Forelimb muscle (tissue), 1 donor: ENCODE measurements at regions not wholly inside any gene's neighbourhood (a gene's known extent, or its start where the extent isn't known, plus 50 kb on each side); places are given as distances from the start of the nearest gene placed in this dataset.

ENCODE experiments used
- DNase-seq: peaks from one replicate; pipeline ENCODE4 v3.0.0-alpha.2; 2013; ENCODE audit warnings: low read depth

GRCh38 chr16:64654178-64654577 is 467.7 kb downstream of the CDH11 start:
- no peak for DNase-seq

GRCh38 chr16:64648282-64648681 is 473.6 kb downstream of the CDH11 start:
- no peak for DNase-seq

- DNase-seq, result no peak
Measured at GRCh38 chr16:64641343-64641742, 480.5 kb downstream of the CDH11 start.

DNA sequence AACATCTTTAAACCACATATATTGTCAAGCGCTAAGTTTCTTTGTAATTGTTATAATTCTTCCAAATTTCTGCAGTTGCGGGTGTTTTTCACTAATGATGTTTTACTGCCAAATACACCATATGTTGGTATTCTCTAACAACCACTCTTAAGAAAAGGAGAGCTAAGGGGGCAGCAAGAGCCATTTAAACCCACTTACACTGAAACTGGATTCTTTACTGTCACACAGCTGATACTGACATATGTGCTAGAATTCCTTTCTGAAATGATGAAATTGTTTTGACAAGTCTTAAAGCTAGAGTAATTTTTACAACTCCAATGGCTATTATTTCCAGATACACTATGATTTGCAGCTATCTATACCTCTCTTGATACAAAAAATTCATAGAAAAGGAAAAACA is 483.1 kb downstream of the CDH11 start:
- DNase-seq, result no peak

DNA sequence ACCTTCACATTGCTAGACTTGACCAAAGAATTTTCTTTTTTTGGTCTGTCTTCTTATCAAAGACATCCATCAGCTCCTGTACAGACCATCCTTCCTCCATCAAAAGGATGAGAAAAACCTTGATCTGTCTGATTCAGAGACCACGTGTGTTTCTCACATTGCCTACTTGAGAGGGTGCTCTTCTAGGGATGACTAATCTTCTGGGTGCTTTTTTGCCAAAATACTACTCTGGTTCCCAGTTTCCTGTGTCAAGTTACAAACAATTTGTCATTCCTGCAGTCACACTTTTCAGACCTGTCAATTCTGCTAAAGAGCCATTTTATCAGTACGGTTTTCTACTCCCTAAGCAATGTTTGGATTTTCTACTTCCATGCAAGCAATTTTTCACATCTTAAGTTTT is 492.2 kb downstream of the CDH11 start:
- no peak for DNase-seq

- no peak for DNase-seq
Measured at GRCh38 chr16:64627781-64628180, 494.1 kb downstream of the CDH11 start.

DNA sequence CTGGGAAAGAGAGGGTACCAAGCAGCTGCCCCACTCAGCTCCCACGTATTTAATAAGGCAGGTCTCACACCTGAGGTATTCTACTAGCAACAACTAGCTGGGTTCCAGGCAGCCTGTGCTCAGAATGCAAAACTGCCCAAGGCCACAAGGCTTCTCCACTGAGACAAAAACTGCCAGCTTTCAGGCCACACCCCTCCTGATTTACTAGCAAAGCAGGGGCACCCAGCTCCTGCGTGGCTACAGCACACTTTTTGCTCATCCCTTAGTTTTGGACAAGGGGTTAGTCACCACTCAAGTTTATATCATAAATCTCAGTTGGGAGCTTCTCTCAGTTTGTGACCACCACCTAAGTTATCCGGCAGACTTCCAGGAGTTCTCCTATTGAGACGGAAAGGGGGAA is 494.6 kb downstream of the CDH11 start:
- no peak for DNase-seq

DNA sequence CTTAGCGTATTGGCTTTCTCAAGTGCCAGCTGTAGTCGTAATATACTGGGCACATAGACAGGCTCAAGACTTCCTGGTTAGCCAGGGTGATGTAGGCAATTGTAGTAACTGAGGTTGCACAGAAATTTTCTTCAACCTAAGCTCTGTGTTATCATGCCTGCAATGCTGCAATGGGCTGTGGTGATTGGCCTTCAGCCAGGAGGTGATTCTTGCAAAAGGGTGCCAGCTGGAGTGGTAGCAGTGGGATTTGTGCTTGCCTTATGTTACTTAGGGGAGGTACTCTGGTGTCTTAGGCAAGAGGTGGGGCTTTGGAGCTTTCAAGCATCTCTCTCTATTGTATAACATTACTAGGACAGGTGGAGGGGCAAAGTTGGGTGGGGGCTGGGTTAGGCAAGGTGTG is 495.1 kb downstream of the CDH11 start:
- DNase-seq, result no peak

DNA sequence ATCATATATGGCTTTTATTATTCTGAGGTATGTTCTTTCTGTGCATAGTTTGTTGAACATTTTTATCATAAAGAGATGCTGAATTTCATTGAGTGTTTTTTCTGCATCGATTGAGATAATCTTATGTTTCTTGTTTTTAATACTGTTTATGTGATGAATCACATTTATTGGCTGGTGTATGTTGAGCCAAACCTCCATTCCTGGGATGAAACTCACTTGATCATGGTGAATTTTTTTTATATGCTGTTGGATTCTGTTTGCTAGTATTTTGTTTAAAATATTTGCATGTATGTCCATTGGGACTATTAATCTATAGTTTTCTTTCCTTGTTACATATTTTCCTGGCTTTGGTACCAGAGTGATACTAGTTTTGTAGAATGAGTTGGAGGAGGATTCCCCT is 500.2 kb downstream of the CDH11 start:
- no peak for DNase-seq

- DNase-seq, result no peak
Measured at GRCh38 chr16:64617836-64618476, 503.9 kb downstream of the CDH11 start.

DNA sequence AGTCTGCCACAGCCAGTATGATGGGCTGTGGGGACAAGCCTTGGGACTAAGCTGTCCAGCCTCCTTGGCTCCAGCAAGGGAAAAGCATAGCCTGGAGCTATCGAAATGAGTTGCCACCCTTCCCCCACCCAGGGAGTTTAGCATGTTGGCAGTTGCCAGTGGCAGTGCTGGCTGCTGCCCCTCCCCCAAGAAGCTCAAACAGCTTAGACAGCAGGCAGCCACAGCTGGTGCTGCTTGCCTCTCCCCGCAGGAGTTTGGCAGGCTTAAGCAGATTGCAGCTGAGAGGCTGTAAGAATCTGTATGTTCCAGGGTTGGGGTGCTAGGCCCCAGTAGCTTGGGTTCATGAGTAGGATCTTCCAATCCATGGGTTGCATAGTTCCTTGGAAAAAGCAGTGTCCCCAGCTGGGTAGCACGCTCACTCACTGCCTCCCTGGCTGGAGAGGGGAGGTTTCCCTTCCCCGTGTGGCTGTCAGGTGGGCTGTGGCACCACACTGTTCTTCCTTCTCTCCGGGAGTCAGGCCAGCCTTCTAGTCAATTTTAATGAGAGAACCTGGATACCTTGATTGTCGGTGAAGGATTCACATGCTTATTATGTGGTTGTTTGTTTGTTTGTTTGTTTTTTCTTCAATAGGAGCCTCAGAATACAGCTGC is 506.1 kb downstream of the CDH11 start:
- DNase-seq, result no peak

DNA sequence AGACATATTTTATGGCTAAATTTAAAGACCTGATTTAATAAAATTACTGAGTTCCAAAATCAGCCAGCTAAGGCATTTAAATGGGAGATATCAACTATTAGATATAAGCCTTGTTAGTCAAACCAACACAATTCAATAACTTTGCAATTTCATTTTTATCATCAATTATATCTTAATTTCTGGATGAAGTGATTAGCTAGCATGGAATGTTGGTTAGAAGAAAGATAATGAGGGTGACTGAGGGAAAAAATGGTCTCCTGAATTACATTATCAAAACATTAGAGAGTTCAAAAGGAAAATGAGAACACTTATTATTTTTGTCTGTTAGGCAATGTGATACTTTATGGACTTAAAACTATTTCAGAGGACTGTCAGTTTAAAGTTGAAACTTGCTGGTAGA is 525.7 kb downstream of the CDH11 start:
- no peak for DNase-seq

DNA sequence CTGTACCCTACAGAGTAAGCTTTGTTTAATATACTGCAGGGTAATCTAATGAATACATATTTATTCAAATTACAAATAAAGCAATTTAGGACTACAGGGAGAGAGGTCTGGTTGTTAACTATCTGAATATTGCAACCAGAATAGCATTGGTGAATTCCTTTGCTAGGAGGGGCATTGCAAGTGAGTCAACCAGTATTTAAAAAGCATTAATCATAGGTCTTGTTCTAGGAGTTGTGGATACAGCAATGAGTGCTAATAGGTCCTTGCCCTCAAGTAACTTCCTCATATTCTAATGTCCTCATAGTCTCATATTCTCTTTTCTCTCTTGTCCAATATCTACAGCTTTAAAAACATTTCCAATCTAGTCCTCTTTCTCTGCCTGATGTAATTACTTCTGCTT is 531.4 kb downstream of the CDH11 start:
- DNase-seq, result no peak

- no peak for DNase-seq
Measured at GRCh38 chr16:64589836-64590235, 532.0 kb downstream of the CDH11 start.

DNA sequence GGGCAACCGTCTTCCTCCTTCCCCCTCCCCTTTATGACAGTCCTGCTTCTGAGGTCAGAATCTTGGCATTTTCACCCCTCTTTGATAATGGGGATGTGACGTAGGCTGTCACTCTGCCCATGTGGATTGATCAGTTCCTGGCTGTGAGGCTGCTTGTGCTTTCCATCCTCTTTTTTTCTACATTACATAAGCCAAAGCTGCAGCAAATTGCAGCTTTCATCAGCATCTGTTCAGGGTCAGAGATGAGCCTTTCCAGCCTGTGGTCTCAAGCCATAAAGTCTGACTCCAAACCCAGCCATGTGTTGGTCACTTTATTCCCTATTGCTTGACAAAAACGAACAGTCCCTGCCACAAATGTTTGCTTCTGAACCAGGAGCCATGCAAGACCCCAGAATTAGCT is 535.1 kb downstream of the CDH11 start:
- DNase-seq, result no peak

DNA sequence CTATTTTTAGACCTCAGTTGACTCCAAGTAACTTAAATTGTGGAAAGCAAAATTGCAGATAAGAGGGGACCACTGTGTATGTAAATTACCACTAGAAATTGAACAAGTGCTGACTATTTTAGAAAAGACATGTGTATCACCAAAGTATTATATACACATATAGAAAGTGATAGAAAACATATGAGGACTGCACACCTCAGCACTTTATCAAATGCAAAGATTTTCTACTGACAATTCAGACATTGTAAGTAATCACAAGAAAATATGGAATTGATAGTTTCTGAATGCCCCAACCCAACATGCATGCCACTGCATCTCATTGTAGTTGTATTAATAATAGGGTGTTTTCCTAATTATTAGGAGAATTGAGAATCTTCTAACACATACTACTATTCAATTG is 536.5 kb downstream of the CDH11 start:
- no peak for DNase-seq

DNA sequence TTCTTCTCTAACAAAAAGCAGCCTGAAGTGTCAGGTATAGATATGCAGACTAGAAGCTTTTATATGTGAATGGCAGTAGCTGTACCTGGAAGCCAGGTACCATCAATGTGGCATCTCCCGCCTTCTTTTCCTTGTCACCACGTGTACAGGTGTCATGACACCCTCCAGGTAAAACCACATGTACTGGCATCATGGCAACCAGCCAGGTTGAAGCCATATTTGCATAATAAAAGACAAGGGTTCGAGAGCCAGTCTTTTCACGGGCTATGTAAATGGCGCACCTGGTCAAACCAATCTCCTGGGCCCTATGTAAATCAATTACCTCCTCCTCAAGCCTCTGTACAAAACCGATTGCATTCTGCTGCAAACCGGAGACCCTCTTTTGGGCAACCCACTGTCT is 541.3 kb downstream of the CDH11 start:
- DNase-seq, result no peak

DNA sequence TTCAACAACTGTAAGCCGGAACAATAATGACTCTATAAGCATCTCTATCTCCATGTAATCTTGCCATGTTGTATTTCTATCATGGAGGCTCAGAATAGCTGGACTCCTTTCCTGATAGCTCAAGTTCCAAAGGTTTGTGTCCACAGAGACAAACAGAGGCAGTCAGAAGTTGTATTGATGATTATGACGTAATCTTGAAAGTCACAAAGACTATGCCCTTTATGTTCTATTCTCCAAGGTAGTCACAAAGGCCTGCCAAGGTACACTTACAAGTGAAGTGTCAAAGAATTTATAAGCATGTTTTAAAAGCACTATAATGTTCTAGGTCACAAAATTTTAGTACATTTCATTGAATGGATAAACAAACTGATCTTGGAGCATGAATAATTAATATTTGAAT is 542.2 kb downstream of the CDH11 start:
- no peak for DNase-seq

DNA sequence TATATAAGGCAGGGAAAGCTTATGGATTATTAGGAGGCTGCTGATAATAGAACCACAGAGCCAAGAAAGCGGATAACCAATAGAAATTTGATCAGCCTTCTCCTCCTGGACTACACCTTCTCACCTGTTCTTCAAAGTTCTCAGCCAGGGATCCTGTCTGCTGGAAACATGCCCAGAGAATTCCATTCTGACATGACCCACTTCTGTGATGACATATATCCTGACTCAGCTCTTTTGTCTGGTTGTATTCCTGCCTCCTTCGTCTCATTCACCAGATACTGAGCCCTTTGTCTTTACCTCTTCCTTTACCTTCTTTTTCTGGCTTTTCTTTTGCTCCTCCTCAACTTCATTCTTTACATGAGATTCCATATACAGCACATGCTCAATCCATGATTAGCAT is 576.1 kb downstream of the CDH11 start:
- no peak for DNase-seq

- DNase-seq, result no peak
Measured at GRCh38 chr16:64544859-64545258, 577.0 kb downstream of the CDH11 start.

GRCh38 chr16:64543441-64543840 is 578.4 kb downstream of the CDH11 start:
- DNase-seq, result no peak

DNA sequence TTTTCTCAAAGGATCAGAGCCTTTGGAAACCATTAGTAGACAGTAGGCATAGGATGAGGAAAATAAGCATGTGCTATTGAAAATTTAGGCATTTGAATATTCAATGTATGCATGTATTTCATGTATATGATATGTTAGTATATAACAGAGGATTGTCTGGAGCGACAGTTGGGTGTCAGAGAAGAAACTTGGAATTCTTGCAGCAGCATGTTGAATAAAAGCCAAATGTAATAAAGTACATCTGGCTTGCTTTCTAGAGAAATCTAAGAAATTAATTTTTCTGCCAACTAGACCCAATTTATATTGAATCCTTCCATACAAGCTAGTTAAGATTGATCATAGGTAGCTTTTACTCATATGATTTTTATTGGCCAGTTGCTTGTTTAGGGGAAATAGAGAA is 578.8 kb downstream of the CDH11 start:
- no peak for DNase-seq

- no peak for DNase-seq
Measured at GRCh38 chr16:64542152-64542551, 579.7 kb downstream of the CDH11 start.

- no peak for DNase-seq
Measured at GRCh38 chr16:64541621-64542020, 580.2 kb downstream of the CDH11 start.
